Panc1 (cell line): ENCODE measurements at regions not wholly inside any gene's neighbourhood (a gene's known extent, or its start where the extent isn't known, plus 50 kb on each side); places are given as distances from the start of the nearest gene placed in this dataset.

Experiments
- POLR2AphosphoS5 ChIP-seq: IDR thresholded peaks from 2 replicates; pipeline ENCODE4 v1.6.1; 2012; ENCODE audit warnings: mild to moderate bottlenecking, low read depth, low read length, moderate library complexity
- SIN3A ChIP-seq: IDR thresholded peaks from 2 replicates; pipeline ENCODE4 v1.6.1; 2012; ENCODE audit warnings: low read depth, mild to moderate bottlenecking, low read length, moderate library complexity, borderline replicate concordance; ENCODE audit not compliant: insufficient read depth
- TF ChIP-seq, protein P1 (sequence below): fragments of 450-650 bp; IDR thresholded peaks from 2 replicates; pipeline ENCODE4 v1.5.1; 2017; ENCODE audit warnings: mild to moderate bottlenecking

DNA sequence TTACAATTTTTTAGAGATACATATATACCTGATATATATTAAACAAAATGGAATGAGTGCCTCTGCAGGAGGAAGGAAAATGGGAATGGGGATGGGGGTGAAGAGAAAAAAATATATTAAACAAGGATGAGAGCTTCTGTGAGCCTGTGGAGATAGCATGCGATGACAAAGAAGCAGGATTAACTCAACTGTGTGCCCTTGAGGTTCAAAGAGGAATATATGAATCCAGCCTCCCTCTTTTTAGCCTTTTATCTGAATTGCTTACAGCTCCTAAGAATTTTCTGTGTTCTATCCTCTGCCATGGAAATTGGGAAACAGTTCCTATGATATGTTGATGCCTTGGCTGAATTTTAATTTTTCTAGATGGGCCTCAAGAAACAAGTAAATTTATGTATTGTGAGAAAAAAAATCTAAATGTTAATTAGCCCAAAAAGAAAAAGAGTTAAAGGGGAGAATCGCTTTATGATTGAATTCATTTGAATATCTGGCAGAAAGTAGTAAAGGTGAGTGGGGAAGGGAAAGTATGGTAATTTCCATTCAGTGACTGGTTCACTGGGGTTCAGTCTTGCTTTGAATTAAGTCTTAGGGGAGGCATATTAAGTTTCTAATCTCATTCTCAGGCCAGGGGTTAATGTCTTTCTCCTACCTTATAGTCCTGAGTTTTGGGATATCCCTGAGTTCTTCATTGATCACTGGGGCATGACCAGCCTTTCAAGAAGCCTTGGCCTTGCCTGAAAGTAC is 106.3 kb upstream of the HMCN1 start:
- TF ChIP-seq POLR2AphosphoS5 (no peak), SIN3A (no peak)
- TF ChIP-seq, protein P1, sequence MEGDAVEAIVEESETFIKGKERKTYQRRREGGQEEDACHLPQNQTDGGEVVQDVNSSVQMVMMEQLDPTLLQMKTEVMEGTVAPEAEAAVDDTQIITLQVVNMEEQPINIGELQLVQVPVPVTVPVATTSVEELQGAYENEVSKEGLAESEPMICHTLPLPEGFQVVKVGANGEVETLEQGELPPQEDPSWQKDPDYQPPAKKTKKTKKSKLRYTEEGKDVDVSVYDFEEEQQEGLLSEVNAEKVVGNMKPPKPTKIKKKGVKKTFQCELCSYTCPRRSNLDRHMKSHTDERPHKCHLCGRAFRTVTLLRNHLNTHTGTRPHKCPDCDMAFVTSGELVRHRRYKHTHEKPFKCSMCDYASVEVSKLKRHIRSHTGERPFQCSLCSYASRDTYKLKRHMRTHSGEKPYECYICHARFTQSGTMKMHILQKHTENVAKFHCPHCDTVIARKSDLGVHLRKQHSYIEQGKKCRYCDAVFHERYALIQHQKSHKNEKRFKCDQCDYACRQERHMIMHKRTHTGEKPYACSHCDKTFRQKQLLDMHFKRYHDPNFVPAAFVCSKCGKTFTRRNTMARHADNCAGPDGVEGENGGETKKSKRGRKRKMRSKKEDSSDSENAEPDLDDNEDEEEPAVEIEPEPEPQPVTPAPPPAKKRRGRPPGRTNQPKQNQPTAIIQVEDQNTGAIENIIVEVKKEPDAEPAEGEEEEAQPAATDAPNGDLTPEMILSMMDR: no peak
